ENCODE measurements at regions not wholly inside any gene's neighbourhood (a gene's known extent, or its start where the extent isn't known, plus 50 kb on each side); places are given as distances from the start of the nearest gene placed in this dataset.

DNA sequence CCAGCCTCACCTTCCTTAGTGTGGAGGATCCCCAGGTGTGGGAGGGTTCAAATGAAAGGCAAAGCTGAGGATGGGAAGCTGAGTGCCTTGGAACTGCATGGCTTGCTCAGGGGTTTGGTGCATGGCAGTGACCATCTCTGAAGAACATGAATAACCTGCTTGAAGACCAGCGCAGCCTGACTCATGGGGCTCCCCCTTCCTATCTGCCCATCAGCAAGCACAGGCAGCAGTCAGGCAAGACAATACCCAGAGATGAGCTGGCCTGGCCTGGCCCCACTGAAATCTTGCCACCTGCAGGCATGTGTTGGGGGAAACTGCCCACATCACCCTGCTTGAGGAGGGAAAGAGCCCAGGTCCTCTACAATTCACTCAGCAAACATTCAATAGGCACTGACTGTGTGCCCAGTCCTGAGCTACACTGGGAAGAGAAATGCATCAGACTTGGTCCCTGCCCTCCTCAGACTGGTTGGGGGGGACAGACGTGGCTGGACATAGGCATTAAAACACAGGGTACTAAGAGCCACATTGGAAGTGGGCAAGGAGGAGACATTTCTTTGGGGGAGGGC lies 105.0 kb upstream of the ALDH1B1 start:
- no peak for DNase-seq (ENCODE audit: low read depth in 4 of 4, low spot score in 3 of 4)

DNA sequence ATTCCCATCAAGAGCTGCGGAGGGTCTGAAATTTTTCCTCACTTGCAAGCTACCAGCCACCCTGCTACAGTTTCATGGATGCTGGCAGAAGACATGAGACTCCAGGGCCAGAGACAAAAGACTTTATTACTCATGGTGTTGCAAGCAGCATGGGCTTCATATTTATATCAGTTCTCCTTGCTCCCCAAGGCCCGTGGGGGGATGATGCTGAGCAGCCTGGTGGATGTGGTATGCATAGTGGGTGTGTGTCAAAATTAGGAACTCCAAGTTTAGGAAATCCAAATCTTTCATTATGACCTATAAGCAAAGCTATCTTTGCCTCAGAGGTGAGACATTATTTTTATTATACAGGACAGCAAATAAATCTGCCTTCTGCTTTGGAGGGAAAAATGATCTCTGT lies 105.7 kb upstream of the ALDH1B1 start:
- no peak for DNase-seq (ENCODE audit: low read depth in 4 of 4, low spot score in 3 of 4)

DNA sequence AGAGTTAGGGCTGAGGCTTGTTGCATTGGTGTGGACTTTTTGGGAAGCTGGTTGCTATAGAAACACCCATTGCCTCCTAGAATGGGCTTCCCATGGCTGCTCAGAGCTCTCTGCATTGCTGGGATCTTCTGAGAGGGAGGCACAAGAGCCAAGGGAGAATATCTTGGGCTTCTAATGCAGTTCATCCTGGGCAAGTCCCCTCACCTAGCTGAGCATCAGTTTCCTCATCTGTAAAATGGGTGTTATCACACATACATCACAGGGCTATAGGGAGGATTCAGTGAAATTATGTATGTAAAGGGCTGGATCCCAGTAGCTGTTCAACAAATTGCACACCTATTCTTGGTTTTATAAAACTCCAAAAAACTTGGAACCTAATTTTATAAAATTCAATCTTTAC lies 106.1 kb upstream of the ALDH1B1 start:
- no peak for DNase-seq (ENCODE audit: low read depth in 4 of 4, low spot score in 3 of 4)

DNA sequence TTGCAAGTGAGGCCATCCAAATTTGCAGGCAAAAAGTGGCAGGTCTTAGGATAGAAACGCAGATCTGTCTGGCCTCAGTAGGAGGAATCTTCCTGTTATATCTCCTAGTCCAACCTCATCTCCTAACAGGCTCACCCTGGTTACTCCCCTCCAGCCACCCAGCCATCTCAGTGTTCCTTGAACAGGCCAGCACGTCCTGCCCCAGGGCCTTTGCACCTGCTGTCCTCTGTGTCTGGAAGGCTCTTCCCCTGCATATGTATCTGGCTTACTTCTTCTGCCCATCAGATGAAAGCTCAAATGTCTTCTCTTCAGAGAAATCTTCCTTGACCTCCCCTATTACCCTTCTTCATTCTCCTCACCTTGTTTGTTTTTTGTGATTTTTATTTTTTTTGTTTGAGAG lies 107.3 kb upstream of the ALDH1B1 start:
- no peak for DNase-seq (ENCODE audit: low read depth in 4 of 4, low spot score in 3 of 4)

DNA sequence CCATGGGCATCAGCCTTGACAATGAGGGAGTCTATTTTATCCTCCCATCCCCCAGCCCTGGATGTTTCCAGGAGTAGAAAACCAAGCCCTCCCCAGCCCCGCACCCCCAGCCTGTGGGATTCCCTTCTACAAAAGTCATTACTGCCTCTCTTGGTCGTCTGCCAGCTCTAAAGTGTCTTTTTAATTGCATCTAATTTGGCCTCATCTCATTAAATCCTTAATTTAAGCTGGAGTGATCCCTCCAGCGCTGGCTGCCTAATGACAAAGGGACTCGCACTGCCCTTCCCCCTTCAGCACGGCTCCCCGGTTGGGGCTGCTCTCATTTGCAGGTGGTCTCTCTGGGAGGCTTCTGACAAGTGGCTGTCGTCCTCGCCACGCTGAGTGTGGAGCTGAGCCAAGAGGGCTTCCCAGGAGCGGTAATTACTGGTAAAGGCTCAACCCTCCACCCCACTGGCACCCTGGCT lies 107.9 kb upstream of the ALDH1B1 start:
- no peak for DNase-seq (ENCODE audit: low read depth in 4 of 4, low spot score in 3 of 4)

DNA sequence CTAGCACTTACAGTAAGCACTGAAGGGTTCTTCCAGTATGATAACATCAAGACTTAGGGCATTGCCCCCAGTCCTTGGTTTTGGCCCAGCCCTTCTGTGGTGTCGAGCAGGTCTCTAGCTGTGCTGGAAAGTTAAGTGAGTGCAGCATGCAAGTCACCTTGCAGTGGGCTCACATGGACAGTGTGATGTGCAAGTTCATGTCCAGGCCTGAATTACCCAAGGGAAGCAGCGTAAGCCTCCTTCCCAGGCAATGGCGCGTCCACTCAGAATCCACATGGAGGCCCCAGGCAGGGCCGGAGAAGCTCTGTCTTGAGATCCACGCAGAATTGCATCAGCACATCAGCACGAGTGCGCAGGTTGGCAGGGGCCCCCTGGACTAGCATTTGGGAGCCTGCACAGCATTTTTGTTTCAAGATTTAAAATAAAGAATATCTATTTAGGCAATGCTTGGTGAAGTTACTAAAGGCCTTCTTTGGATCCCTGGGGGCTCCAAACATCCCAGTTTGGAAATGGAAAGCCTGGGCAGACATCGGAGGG lies 108.4 kb upstream of the ALDH1B1 start:
- DNase-seq (ENCODE audit: low read depth in 4 of 4, low spot score in 3 of 4): no peak

DNA sequence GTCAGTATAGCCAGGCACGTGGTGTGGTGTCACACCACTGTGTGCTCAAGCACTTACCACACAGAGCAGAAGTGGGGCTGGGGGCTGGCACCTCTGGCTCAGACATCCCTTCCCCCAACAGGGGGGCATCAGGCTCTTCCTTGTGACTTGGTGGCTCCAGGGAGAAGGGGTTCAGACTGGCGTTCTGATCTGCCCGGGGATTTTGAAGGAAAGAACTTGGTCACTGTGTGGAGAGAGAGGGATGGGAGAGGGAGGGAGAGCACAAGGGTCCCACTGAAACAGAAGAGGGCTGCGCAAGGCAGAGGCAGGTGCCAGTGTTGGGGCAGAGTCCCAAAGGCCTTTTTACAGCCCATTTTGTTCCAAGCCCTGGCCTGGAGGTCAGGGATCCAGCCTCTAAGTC lies 109.7 kb upstream of the ALDH1B1 start:
- DNase-seq (ENCODE audit: low read depth in 4 of 4, low spot score in 3 of 4): no peak

DNA sequence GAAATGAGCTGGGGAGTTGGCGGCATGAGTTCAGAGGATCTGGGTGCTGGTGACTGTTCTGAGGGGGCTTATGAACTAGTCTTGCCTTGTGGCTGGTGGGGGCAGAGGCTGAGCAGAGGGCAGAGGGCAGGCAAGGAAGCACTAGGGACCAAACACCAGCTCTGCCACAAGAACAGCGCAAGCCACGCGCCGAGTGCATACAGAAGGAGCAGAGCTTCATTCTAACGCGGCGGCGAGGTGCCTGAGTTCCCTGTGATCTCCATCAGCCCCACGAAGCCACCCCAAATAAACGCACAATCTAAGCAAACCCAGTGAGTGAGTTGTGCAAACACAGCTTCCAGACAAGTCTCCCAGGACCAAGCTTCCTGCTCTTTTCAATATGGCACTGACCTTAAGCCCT lies 110.6 kb upstream of the ALDH1B1 start:
- no peak for DNase-seq (ENCODE audit: low read depth in 4 of 4, low spot score in 3 of 4)

DNA sequence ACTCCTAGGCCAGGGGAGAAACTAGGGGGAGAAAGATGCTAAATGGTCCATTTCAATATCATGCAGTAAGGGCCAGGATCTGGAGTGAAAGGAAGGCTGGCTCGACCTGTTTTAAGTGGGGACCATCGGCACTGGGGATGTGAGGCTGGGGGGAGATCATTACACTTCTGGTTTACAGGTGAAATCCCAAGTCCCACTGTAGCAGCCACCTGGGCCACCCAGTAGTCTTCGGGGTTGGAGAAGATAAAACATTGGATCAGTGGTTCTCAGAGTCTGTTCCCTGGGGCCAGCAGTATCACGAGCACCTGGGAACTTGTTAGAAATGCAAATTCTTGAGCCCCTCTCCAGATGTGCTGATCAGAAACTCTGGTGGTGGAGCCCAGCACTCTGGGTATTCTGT lies 111.3 kb upstream of the ALDH1B1 start:
- no peak for DNase-seq (ENCODE audit: low read depth in 4 of 4, low spot score in 3 of 4)

DNA sequence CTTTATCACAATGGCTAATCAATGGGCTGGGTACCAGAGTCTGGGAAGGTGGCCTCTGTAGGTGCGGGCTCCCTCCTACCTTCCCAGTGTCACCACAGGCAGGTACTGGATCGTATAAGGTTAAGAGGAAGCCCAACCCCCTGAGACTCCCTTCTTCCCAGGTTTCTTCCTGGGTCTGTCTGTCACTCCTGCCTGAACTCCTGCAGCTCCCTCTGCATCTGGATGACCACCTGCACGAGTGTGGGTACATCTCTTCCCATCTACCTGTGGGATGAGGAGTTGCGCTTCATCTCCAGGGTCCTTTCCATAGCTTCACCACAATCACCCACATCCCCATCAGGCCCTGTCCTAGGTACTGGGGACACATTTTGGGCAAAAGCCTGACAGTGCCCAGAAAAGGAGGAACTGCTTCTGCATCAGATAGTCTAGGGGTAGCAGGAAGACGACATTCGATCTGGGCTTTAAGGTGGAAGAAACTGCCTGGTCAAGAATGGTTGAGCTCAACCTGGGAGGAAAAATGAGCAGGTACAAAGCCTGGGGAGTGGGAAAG lies 112.2 kb upstream of the ALDH1B1 start:
- DNase-seq (ENCODE audit: low read depth in 4 of 4, low spot score in 3 of 4): no peak

DNA sequence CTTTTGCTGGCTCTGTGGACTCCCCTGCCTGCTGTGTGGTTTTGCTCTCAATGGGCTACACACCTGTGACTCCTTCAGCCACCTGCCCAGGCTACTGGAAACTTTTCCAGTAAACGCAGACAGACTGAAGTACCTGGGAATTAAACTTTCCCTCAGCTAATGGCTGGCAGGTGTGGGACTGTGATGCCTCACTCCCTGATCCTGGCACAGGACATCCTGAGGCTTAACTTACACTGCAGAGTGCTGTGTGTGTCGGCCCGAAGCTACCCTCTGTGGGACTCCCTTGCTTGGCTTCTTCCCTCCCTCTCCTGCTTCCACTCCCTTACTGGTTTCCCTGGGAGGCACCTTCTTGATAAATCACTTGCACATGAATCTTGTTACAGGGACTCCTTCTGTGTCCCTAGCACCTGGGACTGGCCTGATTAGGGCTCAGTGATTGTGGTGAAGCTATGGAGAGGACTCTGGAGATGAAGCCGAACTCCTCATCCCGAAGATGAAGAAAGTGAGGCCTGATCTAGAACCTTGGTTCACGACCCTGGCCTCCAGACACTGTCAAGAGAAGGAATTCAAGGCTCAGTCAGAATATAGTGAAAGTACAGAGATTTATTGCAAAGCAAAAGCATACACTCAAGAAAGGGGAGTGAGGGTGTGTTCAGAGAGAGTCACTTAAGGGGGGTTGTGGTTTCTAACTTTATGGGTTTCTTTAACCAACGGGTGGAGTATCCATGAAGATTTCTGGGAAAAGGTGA lies 113.4 kb upstream of the ALDH1B1 start:
- DNase-seq (ENCODE audit: low read depth in 4 of 4, low spot score in 3 of 4): no peak

DNA sequence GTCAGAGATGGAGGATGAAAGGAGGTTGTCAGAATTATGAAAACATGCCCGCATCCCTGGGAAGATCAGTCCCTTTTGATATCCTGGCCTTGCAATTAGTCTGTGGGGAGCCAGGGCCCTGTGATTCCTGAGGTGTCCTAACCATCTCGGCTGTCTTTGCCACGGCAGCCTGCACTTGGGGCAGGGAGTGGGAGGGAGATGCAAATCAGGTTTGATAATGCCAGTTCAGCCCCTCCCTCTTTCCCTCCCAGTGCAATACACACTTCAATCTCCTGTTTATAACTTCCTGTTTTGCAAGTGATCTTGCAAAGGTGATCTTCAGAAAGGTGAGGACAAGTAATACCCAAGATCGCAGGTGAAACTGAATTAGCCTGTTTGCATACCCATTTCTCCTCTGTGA lies 114.0 kb upstream of the ALDH1B1 start:
- no peak for DNase-seq (ENCODE audit: low read depth in 4 of 4, low spot score in 3 of 4)

DNA sequence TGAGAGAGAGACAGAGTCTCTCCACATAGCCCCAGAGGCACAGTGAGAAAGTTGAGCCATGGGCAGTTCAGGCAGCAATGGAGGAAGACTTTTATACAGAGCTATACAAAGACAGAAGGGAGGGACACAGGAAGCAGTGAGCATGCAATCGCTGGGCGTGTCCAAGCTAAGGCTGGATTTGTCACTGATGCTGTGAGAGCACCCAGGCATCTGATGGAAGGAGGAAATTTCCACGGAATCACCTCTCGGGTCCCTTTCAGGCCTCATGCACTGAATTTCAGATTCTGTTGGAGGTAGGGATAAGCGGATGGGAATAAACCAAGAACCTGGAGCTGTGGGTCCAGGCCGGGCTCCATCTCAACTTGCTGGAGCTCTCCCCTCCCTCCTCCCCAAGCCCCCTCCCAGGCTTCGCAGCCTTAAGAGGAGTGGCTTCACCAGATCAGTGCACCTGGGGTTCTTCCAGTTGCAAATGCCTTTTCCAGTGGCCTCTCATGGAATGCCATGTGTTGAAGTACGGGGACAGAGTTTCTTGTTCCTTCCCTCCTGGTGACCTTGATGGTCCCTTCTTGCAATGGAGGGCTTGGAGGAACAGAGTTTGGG lies 114.8 kb upstream of the ALDH1B1 start:
- DNase-seq (ENCODE audit: low read depth in 4 of 4, low spot score in 3 of 4): no peak

DNA sequence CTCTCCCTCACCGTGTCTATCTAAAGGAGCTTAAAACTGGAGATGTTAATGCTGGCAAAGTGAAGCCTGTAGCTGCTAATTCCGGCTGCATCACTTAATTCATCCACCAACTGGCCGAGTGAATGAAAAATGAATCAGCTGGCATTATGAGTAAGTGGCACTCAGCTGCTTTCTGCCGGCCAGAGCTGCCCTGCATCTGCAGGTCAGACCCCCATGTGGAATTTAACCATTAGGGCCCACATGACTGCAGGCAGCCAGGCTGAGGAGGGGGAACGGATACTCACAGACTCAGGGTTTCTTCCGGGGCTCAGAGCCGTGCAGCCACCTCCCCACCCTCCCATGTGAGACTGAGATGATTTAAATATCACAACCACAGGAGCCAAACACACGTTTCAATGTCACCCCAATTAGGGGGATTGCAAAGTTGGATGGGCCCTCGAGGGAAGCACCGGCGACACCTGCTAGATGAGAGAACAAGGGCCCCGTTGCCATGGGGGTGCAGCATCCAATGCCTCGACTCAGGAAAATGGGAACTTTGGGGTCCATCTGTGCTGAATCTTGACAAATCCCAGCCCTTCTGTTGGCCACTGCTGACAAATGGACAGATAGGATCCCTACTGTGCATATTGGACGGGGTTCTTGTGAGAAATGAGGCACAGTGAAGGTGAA lies 115.6 kb upstream of the ALDH1B1 start:
- no peak for DNase-seq (ENCODE audit: low read depth in 4 of 4, low spot score in 3 of 4)

DNA sequence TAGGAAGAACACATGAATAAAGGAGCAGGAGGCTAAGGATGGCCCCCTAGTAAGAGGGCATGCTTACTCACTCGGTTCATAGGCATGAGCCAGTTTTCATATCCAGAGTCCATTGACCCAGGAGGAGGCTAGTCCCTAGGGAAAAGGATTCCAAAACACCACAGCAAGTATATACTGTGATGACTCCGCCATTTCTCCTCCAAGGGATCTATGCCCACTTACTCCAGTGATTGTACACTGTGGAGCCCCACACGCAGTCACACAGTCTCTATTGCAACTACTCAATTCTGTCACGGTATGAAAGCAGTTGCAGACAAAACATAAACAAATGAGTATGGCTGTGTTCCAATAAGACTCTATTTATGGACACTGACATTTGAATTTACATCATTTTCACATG lies 117.7 kb upstream of the ALDH1B1 start:
- no peak for DNase-seq (ENCODE audit: low read depth in 4 of 4, low spot score in 3 of 4)

DNA sequence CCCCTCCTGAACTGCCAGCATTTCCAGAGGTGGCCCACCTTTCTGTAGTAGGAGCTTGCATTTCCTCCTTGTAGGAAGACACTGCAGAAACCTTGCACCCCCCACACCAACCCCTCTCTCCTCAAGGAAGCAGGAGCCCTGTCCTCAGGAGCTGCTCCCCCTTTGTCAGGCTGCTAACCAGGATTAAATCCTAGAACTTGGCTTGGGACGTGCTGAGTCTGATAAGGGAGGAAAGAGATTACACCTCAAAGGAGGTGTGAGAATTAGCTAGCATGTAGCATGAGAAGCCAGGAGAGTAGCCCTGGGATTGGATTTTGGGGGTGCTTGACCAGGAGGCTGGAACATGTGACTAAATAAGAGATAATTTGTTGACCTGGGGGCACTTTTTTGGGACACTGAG lies 119.8 kb upstream of the ALDH1B1 start:
- no peak for DNase-seq (ENCODE audit: low read depth in 4 of 4, low spot score in 3 of 4)

DNA sequence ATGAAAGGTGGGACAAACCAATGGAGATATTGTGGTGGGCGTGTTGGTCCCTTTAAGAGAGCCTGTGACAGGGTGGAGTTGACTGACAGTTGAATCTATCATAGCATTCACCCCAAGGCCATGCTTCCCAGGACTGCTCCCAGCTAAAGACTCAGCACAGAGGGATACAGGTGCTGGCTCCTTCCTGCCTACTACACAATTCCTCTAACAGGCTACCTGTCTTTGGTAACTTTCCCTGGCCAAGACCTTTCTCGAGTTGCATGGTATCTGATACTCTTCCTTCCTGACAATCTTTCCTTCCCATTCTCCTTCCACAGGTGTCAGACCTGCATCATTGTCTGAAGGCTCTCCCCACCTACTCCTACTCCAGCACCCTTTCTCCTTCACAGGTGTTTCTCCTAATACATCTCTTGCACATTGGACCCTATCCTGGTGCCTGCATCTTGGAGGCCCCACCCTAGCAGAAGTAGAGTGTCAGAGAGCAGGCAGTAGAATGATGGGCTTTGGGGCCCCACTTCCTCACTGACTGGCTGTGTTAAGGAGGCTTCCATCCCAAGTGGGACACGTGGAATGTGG lies 120.7 kb upstream of the ALDH1B1 start:
- no peak for DNase-seq (ENCODE audit: low read depth in 4 of 4, low spot score in 3 of 4)

DNA sequence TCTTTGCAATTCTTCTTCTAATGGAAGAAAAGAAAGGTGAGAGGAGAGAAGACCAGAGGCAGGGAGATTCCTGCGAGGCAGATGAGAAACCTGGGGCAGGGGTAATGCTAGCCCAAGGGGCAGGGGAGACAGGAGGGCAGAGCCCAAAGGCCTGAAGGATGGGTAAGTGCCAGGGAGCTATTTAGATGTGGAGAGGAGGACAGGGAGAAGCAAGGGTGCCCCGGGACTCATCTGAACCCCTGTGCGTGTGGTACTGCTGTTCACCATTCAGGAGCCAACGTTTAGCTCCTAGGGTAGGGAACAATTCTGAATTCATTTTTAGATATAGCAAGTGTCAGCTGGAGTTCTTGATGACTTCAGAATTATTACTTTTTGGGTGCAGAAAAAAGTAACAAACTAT lies 122.7 kb upstream of the ALDH1B1 start:
- no peak for DNase-seq (ENCODE audit: low read depth in 4 of 4, low spot score in 3 of 4)

DNA sequence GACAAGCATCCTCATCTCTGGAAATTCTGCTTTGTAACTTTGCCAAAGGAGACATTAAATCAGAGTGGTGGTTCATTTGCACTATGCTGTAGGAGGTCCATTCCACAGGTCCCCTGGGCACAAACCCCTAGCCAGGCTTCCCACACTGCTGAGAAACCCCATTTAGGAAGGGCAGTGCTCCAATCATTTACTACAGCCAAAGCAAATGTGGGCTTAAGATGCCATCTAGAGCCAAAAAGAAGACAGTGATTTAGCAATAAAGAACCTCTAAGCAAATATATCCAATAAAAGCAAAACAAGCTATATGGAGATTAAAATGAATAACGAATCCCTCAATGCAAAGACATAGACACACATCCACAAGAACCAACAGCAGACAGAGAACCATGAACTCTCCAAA lies 129.0 kb upstream of the ALDH1B1 start:
- DNase-seq (ENCODE audit: low read depth in 4 of 4, low spot score in 3 of 4): no peak

DNA sequence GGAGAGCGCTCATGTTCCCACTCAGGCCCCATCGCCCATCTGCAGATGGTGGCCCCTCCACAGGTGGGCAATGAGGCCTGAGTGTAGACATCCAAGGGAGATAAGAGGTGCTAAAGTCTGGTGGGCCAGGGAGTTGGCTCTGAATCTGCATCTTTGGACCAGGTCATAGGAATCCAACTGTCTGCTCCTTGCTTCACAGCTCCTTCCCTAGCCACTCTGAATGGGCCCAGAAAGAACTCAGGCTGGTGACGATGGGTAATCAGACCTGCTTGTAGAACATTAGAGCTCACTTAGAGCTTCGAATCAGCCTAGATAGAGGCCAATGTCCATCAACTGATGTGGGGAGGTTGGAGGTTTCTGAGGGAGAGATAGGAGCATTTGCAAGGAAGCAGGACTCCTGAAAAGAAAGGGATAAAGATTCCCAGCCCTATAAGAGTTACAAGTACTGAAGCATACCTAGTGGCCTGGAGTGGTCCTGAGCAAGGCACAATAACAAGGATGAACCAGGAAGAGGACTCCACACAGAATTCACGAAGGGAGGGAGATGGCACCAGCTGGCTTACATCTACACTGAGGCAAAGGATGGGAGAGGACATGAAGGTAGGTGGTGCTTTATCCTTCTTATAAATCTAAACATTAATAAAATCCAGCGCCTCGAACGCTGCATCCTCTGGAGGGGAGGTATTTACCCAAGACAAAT lies 132.8 kb upstream of the ALDH1B1 start:
- no peak for DNase-seq (ENCODE audit: low read depth in 4 of 4, low spot score in 3 of 4)

Measured in right renal pelvis (tissue), 4 donors.